H1 (cell line): ENCODE measurements at regions not wholly inside any gene's neighbourhood (a gene's known extent, or its start where the extent isn't known, plus 50 kb on each side); places are given as distances from the start of the nearest gene placed in this dataset.

Experiments used
- CTCF ChIA-PET: fragments of 300-600 bp; sonication (Branson Sonifier 250); formaldehyde crosslinking; loops from one replicate; lab custom pipeline; 2021; ENCODE audit not compliant: partially characterized antibody; lab: Charles Lee
- POLR2A ChIA-PET: fragments of 300-600 bp; sonication (Branson Sonifier 250); formaldehyde crosslinking; loops from one replicate; lab custom pipeline; 2021; ENCODE audit warnings: inconsistent platforms; ENCODE audit not compliant: partially characterized antibody; lab: Charles Lee
- DNase-seq, 2 experiments: peaks; one replicate each; pipeline versions ENCODE4 v3.0.0 to v3.0.0-alpha.2; 2010 to 2022; ENCODE audit warnings: low spot score in 2 of 2, low read depth in 1 of 2, mixed read lengths in 1 of 2
- FAIRE-seq: peaks from 2 replicates; lab custom pipeline; 2011; peaks lifted over from hg19 to GRCh38; lab: Jason Lieb, UNC
- H2AFZ ChIP-seq: 2 replicates; pipeline ENCODE4 v1.8.1; 2012; ENCODE audit warnings: low read length, inconsistent platforms
- H2AK5ac ChIP-seq: 2 replicates; pipeline ENCODE4 v1.6.1; 2013; ENCODE audit warnings: low read depth, low read length
- H2BK120ac ChIP-seq: replicated peaks from 2 replicates; pipeline ENCODE3; 2013; ENCODE audit warnings: low read depth, low read length, inconsistent platforms
- H2BK12ac ChIP-seq: 2 replicates; pipeline ENCODE4 v1.6.1; 2013; ENCODE audit warnings: low read depth, low read length
- H2BK15ac ChIP-seq: 2 replicates; pipeline ENCODE4 v1.6.1; 2013; ENCODE audit warnings: low read length
- H2BK20ac ChIP-seq: 2 replicates; pipeline ENCODE4 v1.6.1; 2013; ENCODE audit warnings: low read length
- H2BK5ac ChIP-seq: 2 replicates; pipeline ENCODE4 v1.6.1; 2013; ENCODE audit warnings: low read depth, low read length
- H3K14ac ChIP-seq: 2 replicates; pipeline ENCODE4 v1.6.1; 2013; ENCODE audit warnings: inconsistent platforms; ENCODE audit not compliant: insufficient read length
- H3K18ac ChIP-seq: 2 replicates; pipeline ENCODE4 v1.6.1; 2013; ENCODE audit warnings: low read length; ENCODE audit errors: extremely low read depth
- H3K23ac ChIP-seq: 2 replicates; pipeline ENCODE4 v1.6.1; 2013; ENCODE audit warnings: inconsistent platforms; ENCODE audit not compliant: insufficient read length
- H3K23me2 ChIP-seq: 2 replicates; pipeline ENCODE4 v1.6.1; 2013; ENCODE audit warnings: low read depth, low read length
- H3K27ac ChIP-seq: 2 replicates; pipeline ENCODE4 v1.6.1; 2011; ENCODE audit warnings: low read depth, low read length, inconsistent platforms
- H3K27me3 ChIP-seq, 4 experiments: replicated peaks in 1 of 4; 1 replicate in 1 of 4; 2 replicates in 3 of 4; pipeline versions ENCODE4 v1.6.1 to v1.8.1; 2011 to 2013; ENCODE audit warnings: low read length in 3 of 4, mild to moderate bottlenecking in 3 of 4, inconsistent platforms in 2 of 4, mixed read lengths in 2 of 4, moderate library complexity in 1 of 4; ENCODE audit not compliant: control insufficient read depth in 3 of 4, insufficient read depth in 3 of 4; ENCODE audit errors: extremely low read depth in 1 of 4
- H3K36me3 ChIP-seq, 4 experiments: 2 replicates each; pipeline versions ENCODE4 v1.6.1 to v1.8.1; 2011 to 2013; ENCODE audit warnings: mild to moderate bottlenecking in 4 of 4, low read length in 3 of 4, moderate library complexity in 2 of 4, control low read depth in 1 of 4, inconsistent platforms in 1 of 4; ENCODE audit not compliant: insufficient read depth in 4 of 4, control insufficient read depth in 2 of 4
- H3K4ac ChIP-seq: replicated peaks from 2 replicates; pipeline ENCODE3; 2013; ENCODE audit warnings: low read length, low read depth, mixed read lengths, inconsistent platforms; ENCODE audit not compliant: insufficient read length
- H3K4me1 ChIP-seq, 4 experiments: replicated peaks in 1 of 4; 1 replicate in 1 of 4; 2 replicates in 3 of 4; pipeline versions ENCODE4 v1.6.1 to v1.8.1; 2011 to 2013; ENCODE audit warnings: low read length in 3 of 4, inconsistent platforms in 2 of 4, mixed read lengths in 1 of 4; ENCODE audit not compliant: insufficient read depth in 4 of 4, control insufficient read depth in 3 of 4
- H3K4me2 ChIP-seq, 2 experiments: 2 replicates each; pipeline versions ENCODE4 v1.6.1 to v1.8.1; 2011 to 2013; ENCODE audit warnings: low read depth in 2 of 2, low read length in 2 of 2, control low read depth in 1 of 2, inconsistent platforms in 1 of 2, mild to moderate bottlenecking in 1 of 2; ENCODE audit not compliant: insufficient read depth in 1 of 2
- H3K4me3 ChIP-seq, 4 experiments: fragments of 200-600, 300-600 bp in 1 of 4; sonication (generic), shearing (Covaris generic), sonication (Bioruptor Twin) in 1 of 4; 2 replicates each; pipeline versions ENCODE4 v1.5.1 to v1.8.1; 2011 to 2016; ENCODE audit warnings: low read length in 4 of 4, low read depth in 3 of 4, control low read depth in 2 of 4, inconsistent platforms in 2 of 4, mild to moderate bottlenecking in 2 of 4, mixed read lengths in 1 of 4, moderate library complexity in 1 of 4; ENCODE audit not compliant: insufficient read depth in 2 of 4; ENCODE audit errors: extremely low read depth in 1 of 4
- H3K56ac ChIP-seq: replicated peaks from 2 replicates; pipeline ENCODE3; 2013; ENCODE audit warnings: low read depth, mild to moderate bottlenecking, mixed read lengths, low read length, inconsistent platforms; ENCODE audit not compliant: insufficient read length
- H3K79me1 ChIP-seq: 2 replicates; pipeline ENCODE4 v1.6.1; 2013; ENCODE audit warnings: low read depth, low read length, control low read depth
- H3K79me2 ChIP-seq, 2 experiments: 2 replicates each; pipeline versions ENCODE4 v1.6.1 to v1.8.1; 2012 to 2013; ENCODE audit warnings: low read length in 2 of 2, mild to moderate bottlenecking in 2 of 2, inconsistent platforms in 1 of 2; ENCODE audit not compliant: insufficient read depth in 2 of 2, control insufficient read depth in 1 of 2
- H3K9ac ChIP-seq, 4 experiments: replicated peaks in 1 of 4; 1 replicate in 1 of 4; 2 replicates in 3 of 4; pipeline versions ENCODE4 v1.6.1 to v1.8.1; 2011 to 2013; ENCODE audit warnings: low read depth in 3 of 4, low read length in 3 of 4, control low read depth in 2 of 4, mild to moderate bottlenecking in 2 of 4, moderate library complexity in 2 of 4, inconsistent platforms in 1 of 4; ENCODE audit errors: extremely low read depth in 1 of 4
- H3K9me3 ChIP-seq, 2 experiments: 2 replicates each; pipeline versions ENCODE4 v1.6.1 to v1.8.1; 2012 to 2013; ENCODE audit warnings: mild to moderate bottlenecking in 2 of 2, moderate library complexity in 2 of 2, control low read depth in 1 of 2, inconsistent platforms in 1 of 2, low read depth in 1 of 2, low read length in 1 of 2, mixed read lengths in 1 of 2; ENCODE audit not compliant: insufficient read depth in 2 of 2
- H4K20me1 ChIP-seq, 2 experiments: replicated peaks in 1 of 2; 2 replicates each; pipeline versions ENCODE3 to v1.8.1; 2011 to 2013; ENCODE audit warnings: inconsistent platforms in 2 of 2, low read length in 2 of 2, mild to moderate bottlenecking in 1 of 2; ENCODE audit not compliant: insufficient read depth in 2 of 2, control insufficient read depth in 1 of 2
- H4K5ac ChIP-seq: 2 replicates; pipeline ENCODE4 v1.6.1; 2013; ENCODE audit warnings: low read length, low read depth, mixed read lengths, inconsistent platforms; ENCODE audit not compliant: insufficient read length
- H4K8ac ChIP-seq: 2 replicates; pipeline ENCODE4 v1.8.0; 2013; ENCODE audit warnings: mild to moderate bottlenecking, moderate library complexity, low read length, inconsistent platforms; ENCODE audit not compliant: insufficient read depth; ENCODE audit errors: extremely low read depth
- H4K91ac ChIP-seq: replicated peaks from 2 replicates; pipeline ENCODE3; 2013; ENCODE audit warnings: low read length, mixed read lengths, inconsistent platforms; ENCODE audit not compliant: insufficient read length
- CHD2 ChIP-seq: IDR thresholded peaks from 2 replicates; pipeline ENCODE4 v1.6.1; 2012; ENCODE audit warnings: low read length, improper control_type of control experiment
- POLR2AphosphoS5 ChIP-seq: IDR thresholded peaks from 2 replicates; pipeline ENCODE4 v1.6.1; 2011; ENCODE audit warnings: low read depth, low read length
- ZNF274 ChIP-seq: IDR thresholded peaks from 2 replicates; pipeline ENCODE4 v1.7.0; 2012; ENCODE audit warnings: low read length, borderline replicate concordance; ENCODE audit errors: extremely low read depth
- WGBS, 2 experiments: shearing (Covaris generic) in 1 of 2; methylation state at CpG; one replicate each; pipeline versions ENCODE4 v1.1.6 to v1.1.7; 2013 to 2015; ENCODE audit warnings: low lambda C conversion rate in 2 of 2, mixed read lengths in 2 of 2, inconsistent platforms in 1 of 2, low coverage in 1 of 2, missing lambda C conversion rate in 1 of 2; ENCODE audit not compliant: insufficient replicate concordance in 2 of 2, insufficient coverage in 1 of 2, insufficient read length in 1 of 2; ENCODE audit errors: extremely low coverage in 1 of 2, missing lambda C conversion rate in 1 of 2; 5-methylcytosine and 5-hydroxymethylcytosine counted together

DNA sequence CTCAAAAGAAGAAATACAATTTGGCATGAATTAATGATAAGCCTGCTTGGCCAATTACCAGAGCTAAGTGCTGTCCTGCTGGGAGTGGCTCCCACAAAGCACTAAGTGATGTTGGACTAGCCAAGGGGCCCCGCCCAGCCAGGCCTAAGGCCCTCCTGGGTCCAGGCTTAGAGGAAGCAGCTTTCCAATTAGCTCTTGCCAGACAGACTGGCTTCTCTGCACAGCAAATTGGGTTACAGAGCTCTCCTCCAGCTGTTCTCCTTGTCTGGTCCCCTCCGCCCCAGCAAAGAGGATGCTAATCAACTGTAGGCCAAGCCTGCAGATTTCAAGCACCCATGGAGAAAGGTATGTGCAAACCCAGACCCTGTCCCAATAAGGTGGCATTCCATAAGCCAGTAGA is 151.9 kb downstream of the DMRTA2 start:
- DNase-seq (no peak), FAIRE-seq (no peak)
- no peaks in the 10 kb centered on the region for H3K9me3 ChIP-seq
- 79% methylated on average over 2 of the region's 2 CpGs; no CpG with 5 or more reads in 1 of the 2 experiments for WGBS, 2 experiments
- no peaks in the 10 kb centered on the region for H3K79me2 ChIP-seq
- no peak overlapping the region for H4K8ac ChIP-seq
- H2BK5ac ChIP-seq, result no peak overlapping the region
- H3K23me2 ChIP-seq, result no peaks in the 10 kb centered on the region
- no peak overlapping the region for H4K91ac ChIP-seq
- H3K9ac ChIP-seq, result no peak overlapping the region
- no peak overlapping the region for H3K4me2 ChIP-seq
- H3K4me3 ChIP-seq, result no peak overlapping the region
- H2AK5ac ChIP-seq, result no peak overlapping the region
- no peaks in the 10 kb centered on the region for H4K20me1 ChIP-seq
- H2AFZ ChIP-seq, result no peak overlapping the region
- ChIA-PET CTCF (interaction anchor here (0.8 to 3.6 kb wide), 9 partner anchors 9 to 91 kb away, joined by 3 to 31 read pairs (median 4); no protein-coding TSS in a partner anchor), POLR2A (interaction anchor here (0.6 kb wide), 1 partner anchor 12 kb away, joined by 3 read pairs; no protein-coding TSS in a partner anchor)
- no peaks in the 10 kb centered on the region for H3K36me3 ChIP-seq
- no peak overlapping the region for H3K14ac ChIP-seq
- no peak overlapping the region for H3K4ac ChIP-seq
- H3K27ac ChIP-seq, result no peak overlapping the region
- H2BK120ac ChIP-seq, result no peak overlapping the region
- H3K56ac ChIP-seq, result no peak overlapping the region
- H3K23ac ChIP-seq, result no peak overlapping the region
- H4K5ac ChIP-seq, result no peak overlapping the region
- H2BK20ac ChIP-seq, result no peak overlapping the region
- peaks cover 2 to 12% (median 8%) of the 10 kb centered on the region in 4 experiments for H3K4me1 ChIP-seq
- H3K27me3 ChIP-seq, result no peaks in the 10 kb centered on the region
- H3K18ac ChIP-seq, result no peak overlapping the region
- no peak overlapping the region for H2BK15ac ChIP-seq
- H2BK12ac ChIP-seq, result no peak overlapping the region
- H3K79me1 ChIP-seq, result no peaks in the 10 kb centered on the region
- TF ChIP-seq ZNF274, result no peak
- TF ChIP-seq POLR2AphosphoS5, result no peak
- no peak for TF ChIP-seq CHD2
